Brain microvascular endothelial cell (primary cell): ENCODE measurements at regions not wholly inside any gene's neighbourhood (a gene's known extent, or its start where the extent isn't known, plus 50 kb on each side); places are given as distances from the start of the nearest gene placed in this dataset.

ENCODE experiments used
- DNase-seq: peaks from one replicate; pipeline ENCODE4 v3.0.0-alpha.2; 2020
- H3K27ac ChIP-seq: fragments of 250-450 bp; sonication (Bioruptor Pico); 2 replicates; pipeline ENCODE4 v1.5.1; 2020; ENCODE audit warnings: mild to moderate bottlenecking, moderate library complexity
- H3K27me3 ChIP-seq: fragments of 250-450 bp; sonication (Bioruptor Pico); replicated peaks from 2 replicates; pipeline ENCODE4 v1.5.1; 2020; ENCODE audit warnings: mild to moderate bottlenecking
- H3K36me3 ChIP-seq: fragments of 250-450 bp; sonication (Bioruptor Pico); replicated peaks from 2 replicates; pipeline ENCODE4 v1.5.1; 2020; ENCODE audit warnings: mild to moderate bottlenecking
- H3K4me3 ChIP-seq: 2 replicates; pipeline ENCODE4 v1.5.1; 2011; ENCODE audit warnings: low read depth, mild to moderate bottlenecking, control low read depth, low read length, moderate library complexity
- in situ Hi-C: cut with HindIII; loops from 2 replicates; pipeline ENCODE4 v1.10.0; 2017; ENCODE audit warnings: low sequenced_read_pairs, low pct_ligation_motif_present
- TF ChIP-seq, protein P1 (sequence below): IDR thresholded peaks from 2 replicates; pipeline ENCODE4 v1.5.1; 2011; ENCODE audit warnings: low read depth, mild to moderate bottlenecking, moderate library complexity, low read length, control low read depth, inconsistent platforms; ENCODE audit errors: missing control alignments

- Histone ChIP-seq H3K36me3 (no peaks in the 10 kb centered on the region), H3K27ac (no peak overlapping the region), H3K27me3 (no peaks in the 10 kb centered on the region), H3K4me3 (no peak overlapping the region)
- in situ Hi-C loops: no loop called here
- no peak for DNase-seq
- TF ChIP-seq, protein P1, sequence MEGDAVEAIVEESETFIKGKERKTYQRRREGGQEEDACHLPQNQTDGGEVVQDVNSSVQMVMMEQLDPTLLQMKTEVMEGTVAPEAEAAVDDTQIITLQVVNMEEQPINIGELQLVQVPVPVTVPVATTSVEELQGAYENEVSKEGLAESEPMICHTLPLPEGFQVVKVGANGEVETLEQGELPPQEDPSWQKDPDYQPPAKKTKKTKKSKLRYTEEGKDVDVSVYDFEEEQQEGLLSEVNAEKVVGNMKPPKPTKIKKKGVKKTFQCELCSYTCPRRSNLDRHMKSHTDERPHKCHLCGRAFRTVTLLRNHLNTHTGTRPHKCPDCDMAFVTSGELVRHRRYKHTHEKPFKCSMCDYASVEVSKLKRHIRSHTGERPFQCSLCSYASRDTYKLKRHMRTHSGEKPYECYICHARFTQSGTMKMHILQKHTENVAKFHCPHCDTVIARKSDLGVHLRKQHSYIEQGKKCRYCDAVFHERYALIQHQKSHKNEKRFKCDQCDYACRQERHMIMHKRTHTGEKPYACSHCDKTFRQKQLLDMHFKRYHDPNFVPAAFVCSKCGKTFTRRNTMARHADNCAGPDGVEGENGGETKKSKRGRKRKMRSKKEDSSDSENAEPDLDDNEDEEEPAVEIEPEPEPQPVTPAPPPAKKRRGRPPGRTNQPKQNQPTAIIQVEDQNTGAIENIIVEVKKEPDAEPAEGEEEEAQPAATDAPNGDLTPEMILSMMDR: no peak
Observed at GRCh38 chr1:213744780-213745179, 243.0 kb upstream of the PROX1 start.

DNA sequence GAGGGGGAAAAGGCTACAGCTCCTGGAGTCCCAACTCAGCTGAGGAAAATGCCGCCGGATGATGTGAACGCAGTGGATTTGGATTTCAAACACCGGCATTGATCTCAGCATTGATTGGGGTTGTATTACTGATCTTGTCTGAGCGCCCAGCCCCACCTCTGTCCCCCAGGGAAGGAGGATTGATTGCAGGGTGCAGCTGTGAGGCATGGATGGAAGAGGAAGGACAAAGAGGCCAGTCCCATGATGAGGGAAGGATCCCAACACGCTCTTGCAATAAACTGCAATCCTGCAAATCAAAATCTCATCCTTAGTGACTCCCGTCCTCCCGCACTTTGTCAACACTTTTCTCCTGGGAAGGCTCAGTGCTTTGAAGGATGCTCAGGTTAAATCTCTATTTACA, 242.3 kb upstream of the PROX1 start:
- Histone ChIP-seq H3K4me3 (no peak overlapping the region), H3K27me3 (no peaks in the 10 kb centered on the region), H3K27ac (no peak overlapping the region), H3K36me3 (no peaks in the 10 kb centered on the region)
- TF ChIP-seq, protein P1: no peak
- in situ Hi-C loops: no loop called here
- no peak for DNase-seq

DNA sequence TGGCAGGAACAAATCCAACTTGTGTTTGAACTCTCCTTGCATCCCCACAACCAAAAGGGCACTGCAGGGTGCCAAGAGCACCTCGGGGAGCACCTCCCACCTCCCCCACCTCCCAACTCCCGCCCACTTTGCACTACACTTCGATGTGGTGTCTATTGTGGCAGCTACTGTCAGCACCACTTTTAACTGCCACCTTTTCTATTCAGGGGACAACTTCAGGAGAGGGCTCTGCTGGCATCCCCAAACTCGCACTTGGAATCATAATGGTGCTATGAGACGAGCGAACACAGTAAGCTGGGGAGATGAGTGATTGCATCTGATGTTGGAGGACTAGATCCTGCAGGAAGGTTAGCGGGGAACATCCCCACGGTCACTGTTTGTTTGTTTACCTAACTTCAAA, 238.2 kb upstream of the PROX1 start:
- TF ChIP-seq, protein P1: no peak
- no peak for DNase-seq
- H3K27me3 ChIP-seq: no peaks in the 10 kb centered on the region
- H3K27ac ChIP-seq: no peak overlapping the region
- in situ Hi-C loops: no loop called here
- no peaks in the 10 kb centered on the region for H3K36me3 ChIP-seq
- no peak overlapping the region for H3K4me3 ChIP-seq

GRCh38 chr1:213750231-213751063, 237.3 kb upstream of the PROX1 start:
- no peak for DNase-seq
- no peaks in the 10 kb centered on the region for H3K27me3 ChIP-seq
- no peak overlapping the region for H3K27ac ChIP-seq
- no peak overlapping the region for H3K4me3 ChIP-seq
- H3K36me3 ChIP-seq: no peaks in the 10 kb centered on the region
- TF ChIP-seq, protein P1: no peak
- in situ Hi-C loops: no loop called here

DNA sequence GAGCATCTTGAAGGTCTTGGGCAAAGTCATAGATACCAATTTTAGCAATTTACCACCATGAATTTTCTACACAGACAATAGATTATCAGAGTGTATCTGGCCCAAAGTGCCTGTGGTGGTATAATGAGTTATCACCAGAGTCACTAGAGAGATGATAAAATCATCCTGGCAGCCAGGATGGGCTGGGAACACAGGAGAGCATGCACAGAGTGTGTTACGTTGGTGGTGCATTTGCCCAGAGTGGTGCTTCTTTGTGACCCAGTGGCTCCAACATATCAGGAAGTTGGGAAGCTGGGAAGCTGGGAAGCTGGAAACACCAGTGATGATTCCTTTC, 236.7 kb upstream of the PROX1 start:
- Histone ChIP-seq H3K4me3 (no peak overlapping the region), H3K27me3 (no peaks in the 10 kb centered on the region), H3K36me3 (no peaks in the 10 kb centered on the region), H3K27ac (no peak overlapping the region)
- no peak for DNase-seq
- in situ Hi-C loops: no loop called here
- TF ChIP-seq, protein P1: no peak
